ENCODE measurements at regions not wholly inside any gene's neighbourhood (a gene's known extent, or its start where the extent isn't known, plus 50 kb on each side); places are given as distances from the start of the nearest gene placed in this dataset.

- no peak for TF ChIP-seq CTCF (conservative IDR thresholded peaks at IDR 0.05)
- WGBS, 2 experiments (ENCODE audit: insufficient coverage in 1 of 2, insufficient read length in 1 of 2), result 91 to 94% methylated on average over 6 to 11 of the region's 11 CpGs
Measured at GRCh38 chr3:14252321-14253021, 73.9 kb downstream of the LSM3 start.

GRCh38 chr3:14253022-14253706, 74.5 kb downstream of the LSM3 start:
- peaks cover 17% of the 10 kb centered on the region for H3K27me3 ChIP-seq (ENCODE audit: control insufficient read depth, insufficient read depth, low read length, poor library complexity, severe bottlenecking)
- 93 to 97% methylated on average over 7 to 11 of the region's 11 CpGs for WGBS, 2 experiments (ENCODE audit: insufficient coverage in 1 of 2, insufficient read length in 1 of 2)
- H3K4me1 ChIP-seq (ENCODE audit: control insufficient read depth, insufficient read depth, low read length), result peaks cover 5% of the 10 kb centered on the region
- H3K4me3 ChIP-seq (ENCODE audit: low read length), result no peak overlapping the region
- Mint-ChIP-seq H3K36me3 (ENCODE audit: low read depth) (no peaks in the 10 kb centered on the region), H3K4me3 (no peak overlapping the region), H3K4me1 (peaks cover 2% of the 10 kb centered on the region), H3K27me3 (ENCODE audit: insufficient read depth) (peaks cover 46% of the 10 kb centered on the region), H3K9me3 (peaks cover 3% of the 10 kb centered on the region), H3K27ac (no peak overlapping the region)
- no peak overlapping the region for H3K27ac ChIP-seq (ENCODE audit: low read depth, low read length)
- H3K9ac ChIP-seq (ENCODE audit: extremely low read depth, low read length, poor library complexity, severe bottlenecking), result no peak overlapping the region
- TF ChIP-seq CTCF (conservative IDR thresholded peaks at IDR 0.05), result no peak
- H3K36me3 ChIP-seq (ENCODE audit: control insufficient read depth, insufficient read depth, low read length), result no peaks in the 10 kb centered on the region
- no peaks in the 10 kb centered on the region for H3K9me3 ChIP-seq (ENCODE audit: control insufficient read depth, low read length)
- no peak for DNase-seq

More at GRCh38 chr3:14252321-14253021, 73.9 kb downstream of the LSM3 start:
- no peak for DNase-seq
- Histone ChIP-seq H3K36me3 (ENCODE audit: control insufficient read depth, insufficient read depth, low read length) (no peaks in the 10 kb centered on the region), H3K4me3 (ENCODE audit: low read length) (no peak overlapping the region), H3K27me3 (ENCODE audit: control insufficient read depth, insufficient read depth, low read length, poor library complexity, severe bottlenecking) (peaks cover 21% of the 10 kb centered on the region), H3K9me3 (ENCODE audit: control insufficient read depth, low read length) (no peaks in the 10 kb centered on the region), H3K9ac (ENCODE audit: extremely low read depth, low read length, poor library complexity, severe bottlenecking) (no peak overlapping the region), H3K4me1 (ENCODE audit: control insufficient read depth, insufficient read depth, low read length) (peaks cover 5% of the 10 kb centered on the region), H3K27ac (ENCODE audit: low read depth, low read length) (no peak overlapping the region)
- H3K36me3 Mint-ChIP-seq (ENCODE audit: low read depth), result no peaks in the 10 kb centered on the region
- peaks cover 3% of the 10 kb centered on the region for H3K9me3 Mint-ChIP-seq
- peaks cover 49% of the 10 kb centered on the region for H3K27me3 Mint-ChIP-seq (ENCODE audit: insufficient read depth)
- H3K4me3 Mint-ChIP-seq, result no peak overlapping the region
- H3K4me1 Mint-ChIP-seq, result peaks cover 6% of the 10 kb centered on the region
- no peak overlapping the region for H3K27ac Mint-ChIP-seq

- no peak overlapping the region for H3K9ac ChIP-seq (ENCODE audit: extremely low read depth, low read length, poor library complexity, severe bottlenecking)
- Mint-ChIP-seq H3K27me3 (ENCODE audit: insufficient read depth) (peaks cover 39% of the 10 kb centered on the region), H3K9me3 (peaks cover 3% of the 10 kb centered on the region), H3K36me3 (ENCODE audit: low read depth) (no peaks in the 10 kb centered on the region), H3K4me3 (no peak overlapping the region), H3K27ac (no peak overlapping the region), H3K4me1 (peaks cover 2% of the 10 kb centered on the region)
- no peak for TF ChIP-seq CTCF (conservative IDR thresholded peaks at IDR 0.05)
- no peak overlapping the region for H3K27ac ChIP-seq (ENCODE audit: low read depth, low read length)
- H3K36me3 ChIP-seq (ENCODE audit: control insufficient read depth, insufficient read depth, low read length), result no peaks in the 10 kb centered on the region
- H3K4me3 ChIP-seq (ENCODE audit: low read length), result no peak overlapping the region
- 91 to 100% methylated on average over 4 of the region's 4 CpGs for WGBS, 2 experiments (ENCODE audit: insufficient coverage in 1 of 2, insufficient read length in 1 of 2)
- no peaks in the 10 kb centered on the region for H3K9me3 ChIP-seq (ENCODE audit: control insufficient read depth, low read length)
- H3K27me3 ChIP-seq (ENCODE audit: control insufficient read depth, insufficient read depth, low read length, poor library complexity, severe bottlenecking), result peaks cover 10% of the 10 kb centered on the region
- peaks cover 5% of the 10 kb centered on the region for H3K4me1 ChIP-seq (ENCODE audit: control insufficient read depth, insufficient read depth, low read length)
- DNase-seq, result no peak
Measured at GRCh38 chr3:14253707-14254382, 75.2 kb downstream of the LSM3 start.
